Cardiac muscle cell (in vitro differentiated cells and primary cell): ENCODE measurements at regions not wholly inside any gene's neighbourhood (a gene's known extent, or its start where the extent isn't known, plus 50 kb on each side); places are given as distances from the start of the nearest gene placed in this dataset.
"Not testable (repeated sequence)": the region's sequence is repeated elsewhere in the genome, so short reads cannot be mapped to it uniquely, and the experiment has no call there.

Source experiments
- DNase-seq, 2 donors: peaks; one replicate each; pipeline versions ENCODE4 v3.0.0 to v3.0.0-alpha.2; 2010 to 2017; ENCODE audit warnings: low read depth in 1 of 2, low spot score in 1 of 2
- H3K27ac ChIP-seq: fragments of 200-600 bp; sonication (generic); 2 replicates; pipeline ENCODE4 v1.5.1; 2016
- H3K27me3 ChIP-seq: fragments of 200-600 bp; sonication (generic); 2 replicates; pipeline ENCODE4 v1.6.0; 2016; ENCODE audit warnings: control low read depth
- H3K36me3 ChIP-seq: fragments of 200-600 bp; sonication (generic); 2 replicates; pipeline ENCODE4 v1.5.1; 2016; ENCODE audit warnings: control low read depth
- H3K4me1 ChIP-seq: fragments of 200-600 bp; sonication (generic); 2 replicates; pipeline ENCODE4 v1.8.1; 2017; ENCODE audit warnings: low read depth, mild to moderate bottlenecking, mixed run types
- H3K4me3 ChIP-seq: fragments of 200-600 bp; sonication (generic); 2 replicates; pipeline ENCODE4 v1.5.1; 2016; ENCODE audit warnings: mild to moderate bottlenecking
- H3K9me3 ChIP-seq: fragments of 200-600 bp; sonication (generic); 2 replicates; pipeline ENCODE4 v1.5.1; 2017; ENCODE audit warnings: low read depth, mild to moderate bottlenecking, control low read depth
- CTCF ChIP-seq: IDR thresholded peaks from 2 replicates; pipeline ENCODE4 v1.5.1; 2012; ENCODE audit warnings: low read depth, mild to moderate bottlenecking, low read length

DNA sequence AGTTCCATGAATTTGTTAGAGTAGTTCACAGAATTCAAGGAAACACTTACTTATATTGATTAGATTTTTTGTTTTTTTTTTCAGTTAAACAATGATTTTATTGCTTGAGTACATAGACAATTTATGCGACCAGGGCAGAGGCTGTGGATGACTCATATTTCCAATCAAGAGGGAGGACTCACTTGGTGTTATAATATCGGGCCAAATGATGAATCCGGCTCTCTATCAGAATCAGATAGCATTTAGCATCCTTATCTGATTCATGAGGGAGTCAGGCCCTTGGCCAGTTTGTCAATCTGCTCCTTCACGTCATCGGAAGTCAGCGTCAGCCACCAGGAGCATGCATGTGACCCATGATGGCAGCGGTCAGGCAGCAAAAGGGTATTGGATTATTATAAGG lies 82.3 kb upstream of the HUWE1 start:
- Histone ChIP-seq H3K9me3 (no peaks in the 10 kb centered on the region), H3K4me1 (no peaks in the 10 kb centered on the region), H3K27ac (no peak overlapping the region), H3K4me3 (no peak overlapping the region), H3K36me3 (no peaks in the 10 kb centered on the region), H3K27me3 (no peaks in the 10 kb centered on the region)
- no peak for DNase-seq
- no peak for TF ChIP-seq CTCF

- TF ChIP-seq CTCF: no peak
- DNase-seq: no peak
Observed at GRCh38 chrX:53768451-53768850, 81.9 kb upstream of the HUWE1 start.

GRCh38 chrX:53767544-53767943 lies 81.0 kb upstream of the HUWE1 start:
- H3K27me3 ChIP-seq: no peaks in the 10 kb centered on the region
- no peaks in the 10 kb centered on the region for H3K4me1 ChIP-seq
- H3K9me3 ChIP-seq: no peaks in the 10 kb centered on the region
- H3K27ac ChIP-seq: no peak overlapping the region
- no peak for TF ChIP-seq CTCF
- H3K4me3 ChIP-seq: no peak overlapping the region
- no peak for DNase-seq
- H3K36me3 ChIP-seq: no peaks in the 10 kb centered on the region

More at GRCh38 chrX:53768451-53768850, 81.9 kb upstream of the HUWE1 start:
- no peaks in the 10 kb centered on the region for H3K36me3 ChIP-seq
- H3K27me3 ChIP-seq: no peaks in the 10 kb centered on the region
- no peaks in the 10 kb centered on the region for H3K4me1 ChIP-seq
- H3K9me3 ChIP-seq: no peaks in the 10 kb centered on the region
- no peak overlapping the region for H3K4me3 ChIP-seq
- H3K27ac ChIP-seq: no peak overlapping the region

DNA sequence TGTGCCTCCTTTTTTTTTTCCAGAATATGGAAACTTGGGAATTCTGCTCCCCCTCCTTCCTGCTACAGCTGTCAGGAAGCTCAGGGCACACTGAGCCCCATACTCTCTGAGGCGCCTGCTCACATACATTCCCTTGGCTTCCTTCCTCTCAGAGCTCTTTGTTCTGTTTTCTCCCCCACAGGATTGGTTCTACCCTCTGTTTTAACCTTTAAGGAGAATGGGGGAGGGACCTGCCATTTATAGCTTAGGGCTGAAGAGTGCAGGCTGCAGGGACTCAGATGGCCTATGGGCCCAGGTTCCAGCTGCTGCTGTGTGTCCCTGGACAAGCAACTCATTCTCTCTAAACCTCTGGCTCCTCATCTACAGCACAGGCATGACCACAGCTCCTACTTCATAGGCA lies 70.7 kb upstream of the HUWE1 start:
- H3K9me3 ChIP-seq, H3K36me3 ChIP-seq, H3K4me1 ChIP-seq, H3K27me3 ChIP-seq, H3K4me3 ChIP-seq: not testable (repeated sequence)
- peak overlapping the region; percentile 48 for H3K27ac ChIP-seq
- peak in 1 of 2 donors; percentile 38 for DNase-seq

GRCh38 chrX:53746718-53747117 lies 60.2 kb upstream of the HUWE1 start:
- no peaks in the 10 kb centered on the region for H3K9me3 ChIP-seq
- H3K27ac ChIP-seq: no peak overlapping the region
- DNase-seq: no peak
- H3K27me3 ChIP-seq: no peaks in the 10 kb centered on the region
- TF ChIP-seq CTCF: no peak
- H3K4me3 ChIP-seq: no peak overlapping the region
- H3K36me3 ChIP-seq: no peaks in the 10 kb centered on the region
- no peaks in the 10 kb centered on the region for H3K4me1 ChIP-seq

DNA sequence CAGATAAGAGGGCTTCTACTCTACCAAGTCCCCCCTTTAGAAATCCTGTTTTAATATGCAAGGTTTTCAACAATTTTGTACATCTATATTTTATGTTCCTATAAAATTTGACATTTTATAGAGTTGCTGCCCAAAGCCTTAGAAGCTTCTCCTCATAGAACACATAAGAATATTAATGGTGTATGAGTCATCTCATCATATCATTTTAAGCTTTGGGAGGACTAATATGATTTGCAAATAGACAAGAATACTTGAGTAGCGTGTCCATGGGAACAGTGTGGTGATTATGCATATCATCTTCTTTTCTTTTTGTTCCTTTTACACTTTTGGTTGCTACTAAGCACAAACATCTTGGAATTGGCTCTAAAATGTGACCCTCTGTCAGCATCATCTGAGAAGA lies 56.7 kb upstream of the HUWE1 start:
- no peak for DNase-seq
- H3K4me3 ChIP-seq: no peak overlapping the region
- no peaks in the 10 kb centered on the region for H3K36me3 ChIP-seq
- TF ChIP-seq CTCF: no peak
- H3K27me3 ChIP-seq: no peaks in the 10 kb centered on the region
- no peaks in the 10 kb centered on the region for H3K4me1 ChIP-seq
- no peak overlapping the region for H3K27ac ChIP-seq
- H3K9me3 ChIP-seq: no peaks in the 10 kb centered on the region
